IMR-90 (cell line): ENCODE measurements at regions not wholly inside any gene's neighbourhood (a gene's known extent, or its start where the extent isn't known, plus 50 kb on each side); places are given as distances from the start of the nearest gene placed in this dataset.
A peak's percentile ranks its signal among the peaks of the same experiment; 100 is the strongest.

Experiments used
- ATAC-seq: fragments of 200-7000 bp; cut with Tn5 transposase; 2 replicates; pipeline ENCODE4 v1.9.1; 2020; ENCODE audit warnings: low read depth, mild to moderate bottlenecking, moderate library complexity
- BruUV-seq: library from RNA; stranded (reverse); fragments of 400-500 nt; replicated peaks from 2 replicates; lab custom pipeline; 2021; lab: Mats Ljungman, UMichigan
- CTCF ChIA-PET: fragments of 300-600 bp; formaldehyde crosslinking; extraction: SDS; loops from one replicate; lab custom pipeline; 2021; ENCODE audit warnings: antibody characterized with exemption; lab: Yijun Ruan, JAX
- POLR2A ChIA-PET: fragments of 300-600 bp; sonication (Branson Sonifier 250); formaldehyde crosslinking; loops from one replicate; lab custom pipeline; 2022; ENCODE audit warnings: antibody characterized with exemption; ENCODE audit not compliant: unreplicated experiment; lab: Charles Lee
- DNase-seq: peaks from one replicate; pipeline ENCODE4 v3.0.0; 2013
- H2AFZ ChIP-seq: replicated peaks from 2 replicates; pipeline ENCODE3; 2013; ENCODE audit warnings: low read length, mild to moderate bottlenecking; ENCODE audit not compliant: poor library complexity
- H2AK5ac ChIP-seq: 2 replicates; pipeline ENCODE4 v1.6.1; 2013; ENCODE audit warnings: low read depth, low read length, inconsistent platforms
- H2AK9ac ChIP-seq: replicated peaks from 2 replicates; pipeline ENCODE3; 2013; ENCODE audit warnings: mild to moderate bottlenecking, low read depth, low read length, moderate library complexity; ENCODE audit not compliant: poor library complexity
- H2BK120ac ChIP-seq: 2 replicates; pipeline ENCODE4 v1.6.1; 2013; ENCODE audit warnings: low read depth, low read length, inconsistent platforms
- H2BK15ac ChIP-seq: 3 replicates; pipeline ENCODE4 v1.6.1; 2013; ENCODE audit warnings: low read depth, low read length, inconsistent platforms
- H2BK20ac ChIP-seq: 2 replicates; pipeline ENCODE4 v1.6.1; 2013; ENCODE audit warnings: low read depth, mild to moderate bottlenecking, inconsistent platforms, low read length, moderate library complexity
- H2BK5ac ChIP-seq: 2 replicates; pipeline ENCODE4 v1.6.1; 2013; ENCODE audit warnings: mild to moderate bottlenecking, low read depth, low read length, inconsistent platforms; ENCODE audit not compliant: poor library complexity, severe bottlenecking
- H3K14ac ChIP-seq: replicated peaks from 2 replicates; pipeline ENCODE4 v1.6.1; 2013; ENCODE audit warnings: low read depth, low read length, inconsistent platforms
- H3K18ac ChIP-seq: 2 replicates; pipeline ENCODE4 v1.6.1; 2013; ENCODE audit warnings: low read depth, low read length, control low read depth
- H3K23ac ChIP-seq: 2 replicates; pipeline ENCODE4 v1.6.1; 2013; ENCODE audit warnings: low read depth, low read length, inconsistent platforms
- H3K27ac ChIP-seq: 2 replicates; pipeline ENCODE4 v1.5.1; 2013; ENCODE audit warnings: mild to moderate bottlenecking, control low read depth, low read length; ENCODE audit not compliant: insufficient read depth
- H3K27me3 ChIP-seq: 2 replicates; pipeline ENCODE4 v1.6.1; 2013; ENCODE audit warnings: low read length; ENCODE audit not compliant: control insufficient read depth, insufficient read depth
- H3K36me3 ChIP-seq: 2 replicates; pipeline ENCODE4 v1.6.1; 2013; ENCODE audit warnings: low read length, mixed read lengths; ENCODE audit not compliant: control insufficient read depth, insufficient read depth
- H3K4ac ChIP-seq: 2 replicates; pipeline ENCODE4 v1.6.1; 2013; ENCODE audit warnings: low read depth, low read length, inconsistent platforms
- H3K4me1 ChIP-seq: 2 replicates; pipeline ENCODE4 v1.6.1; 2013; ENCODE audit warnings: low read length, mixed read lengths; ENCODE audit not compliant: control insufficient read depth, insufficient read depth
- H3K4me2 ChIP-seq: 2 replicates; pipeline ENCODE4 v1.6.1; 2013; ENCODE audit warnings: low read depth, mild to moderate bottlenecking, control low read depth, low read length, moderate library complexity
- H3K4me3 ChIP-seq: 2 replicates; pipeline ENCODE4 v1.5.1; 2013; ENCODE audit warnings: low read depth, mild to moderate bottlenecking, control low read depth, low read length, moderate library complexity; ENCODE audit not compliant: insufficient read depth
- H3K56ac ChIP-seq: 2 replicates; pipeline ENCODE4 v1.6.1; 2013; ENCODE audit warnings: low read length, inconsistent platforms; ENCODE audit not compliant: insufficient read depth; ENCODE audit errors: extremely low read depth
- H3K79me1 ChIP-seq, 2 experiments: 2 replicates each; pipeline ENCODE4 v1.6.1; 2013; ENCODE audit warnings: low read length in 2 of 2, inconsistent platforms in 1 of 2, low read depth in 1 of 2
- H3K9ac ChIP-seq: 2 replicates; pipeline ENCODE4 v1.6.1; 2013; ENCODE audit warnings: low read depth, low read length, control low read depth
- H3K9me1 ChIP-seq: 2 replicates; pipeline ENCODE4 v1.6.1; 2013; ENCODE audit warnings: low read length, inconsistent platforms; ENCODE audit not compliant: insufficient read depth
- H3K9me3 ChIP-seq: 2 replicates; pipeline ENCODE4 v1.6.1; 2013; ENCODE audit warnings: low read length; ENCODE audit not compliant: control insufficient read depth, insufficient read depth
- H4K20me1 ChIP-seq: 2 replicates; pipeline ENCODE4 v1.6.1; 2013; ENCODE audit warnings: low read length, inconsistent platforms; ENCODE audit not compliant: insufficient read depth
- H4K5ac ChIP-seq: 2 replicates; pipeline ENCODE4 v1.6.1; 2013; ENCODE audit warnings: mild to moderate bottlenecking, low read depth, low read length, control low read depth
- H4K8ac ChIP-seq, 2 experiments: 2 replicates each; pipeline ENCODE4 v1.6.1; 2013; ENCODE audit warnings: low read depth in 2 of 2, low read length in 2 of 2, control low read depth in 1 of 2, inconsistent platforms in 1 of 2
- H4K91ac ChIP-seq: 2 replicates; pipeline ENCODE4 v1.6.1; 2013; ENCODE audit warnings: low read depth, low read length, inconsistent platforms; ENCODE audit not compliant: insufficient read depth
- BHLHE40 ChIP-seq: fragments of 150-350 bp; IDR thresholded peaks from 2 replicates; pipeline ENCODE4 v1.6.1; 2016; ENCODE audit warnings: mild to moderate bottlenecking, low read depth, low read length
- CEBPB ChIP-seq: IDR thresholded peaks from 2 replicates; pipeline ENCODE4 v1.6.1; 2012; ENCODE audit warnings: low read depth, low read length, improper control_type of control experiment
- CHD1 ChIP-seq: IDR thresholded peaks from 2 replicates; pipeline ENCODE4 v1.6.1; 2012; ENCODE audit warnings: low read depth, low read length, improper control_type of control experiment
- CTCF ChIP-seq: conservative IDR thresholded peaks from 2 replicates; pipeline ENCODE4 v1.5.1; 2012; ENCODE audit warnings: mild to moderate bottlenecking, low read depth, low read length, improper control_type of control experiment
- ELK1 ChIP-seq: fragments of 150-350 bp; IDR thresholded peaks from 2 replicates; pipeline ENCODE4 v1.6.1; 2016; ENCODE audit warnings: low read depth, mild to moderate bottlenecking, low read length, moderate library complexity, borderline replicate concordance
- MAFK ChIP-seq: IDR thresholded peaks from 2 replicates; pipeline ENCODE4 v1.6.1; 2012; ENCODE audit warnings: low read depth, low read length, improper control_type of control experiment
- MAZ ChIP-seq: IDR thresholded peaks from 2 replicates; pipeline ENCODE4 v1.6.1; 2012; ENCODE audit warnings: low read depth, mild to moderate bottlenecking, low read length, improper control_type of control experiment, moderate library complexity, borderline replicate concordance
- MXI1 ChIP-seq: IDR thresholded peaks from 2 replicates; pipeline ENCODE4 v1.6.1; 2012; ENCODE audit warnings: low read depth, mild to moderate bottlenecking, low read length, moderate library complexity, borderline replicate concordance
- NFE2L2 ChIP-seq: fragments of 150-350 bp; IDR thresholded peaks from 2 replicates; pipeline ENCODE4 v1.6.1; 2016; ENCODE audit warnings: low read depth, mild to moderate bottlenecking, low read length
- POLR2A ChIP-seq: IDR thresholded peaks from 2 replicates; pipeline ENCODE4 v1.6.1; 2012; ENCODE audit warnings: mild to moderate bottlenecking, low read depth, low read length
- RAD21 ChIP-seq: IDR thresholded peaks from 2 replicates; pipeline ENCODE4 v1.6.1; 2012; ENCODE audit warnings: low read length, improper control_type of control experiment
- RCOR1 ChIP-seq: IDR thresholded peaks from 2 replicates; pipeline ENCODE4 v1.6.1; 2012; ENCODE audit warnings: mild to moderate bottlenecking, low read length, improper control_type of control experiment; ENCODE audit not compliant: insufficient replicate concordance
- RFX5 ChIP-seq: IDR thresholded peaks from 2 replicates; pipeline ENCODE4 v1.8.0; 2012; ENCODE audit warnings: low read depth, mild to moderate bottlenecking, low read length, moderate library complexity
- SMC3 ChIP-seq: fragments of 150-350 bp; IDR thresholded peaks from 2 replicates; pipeline ENCODE4 v1.6.1; 2016; ENCODE audit warnings: low read depth, mild to moderate bottlenecking, antibody characterized with exemption, low read length, moderate library complexity
- USF2 ChIP-seq: fragments of 150-350 bp; IDR thresholded peaks from 2 replicates; pipeline ENCODE4 v1.6.1; 2017; ENCODE audit warnings: mild to moderate bottlenecking, antibody characterized with exemption, low read length, low read depth
- WGBS, 2 experiments: methylation state at CpG; one replicate each; pipeline versions ENCODE4 v1.1.5 to v1.1.7; 2013; ENCODE audit warnings: missing lambda C conversion rate in 2 of 2; ENCODE audit not compliant: insufficient read length in 1 of 2; ENCODE audit errors: extremely low coverage in 2 of 2; 5-methylcytosine and 5-hydroxymethylcytosine counted together
- dilution Hi-C: fragments of 300-500 bp; cut with HindIII; formaldehyde crosslinking; loops from one replicate; pipeline ENCODE4 v1.14.3; 2018; ENCODE audit warnings: low sequenced_read_pairs; ENCODE audit not compliant: unreplicated experiment
- in situ Hi-C: fragments of 300-500 bp; cut with MboI; formaldehyde crosslinking; loops from 3 replicates; pipeline ENCODE4 v1.14.3; 2019; ENCODE audit warnings: low sequenced_read_pairs, inconsistent platforms, mixed read lengths
- intact Hi-C: fragments of 100-400 bp; cut with micrococcal nuclease; formaldehyde crosslinking; loops from 2 replicates; pipeline ENCODE4 v1.10.0; 2022

GRCh38 chr5:159510282-159510681, 180.0 kb upstream of the IL12B start:
- Histone ChIP-seq H4K20me1 (no peaks in the 10 kb centered on the region), H3K4me2 (no peak overlapping the region)

More at GRCh38 chr5:159510282-159510681, 180.0 kb upstream of the IL12B start:
- H3K56ac ChIP-seq, result no peak overlapping the region; the same call in 1 of the 2 replicates
- no peak overlapping the region for H3K4me3 ChIP-seq
- POLR2A ChIA-PET, result no interaction called here
- peak overlapping the region; percentile 71; the same call in 2 of the 3 replicates for H2BK15ac ChIP-seq
- dilution Hi-C loops (no loop called here), intact Hi-C loops (loop anchor here (10.0 kb wide), 1 partner anchor 255 kb away; no protein-coding TSS in a partner anchor), in situ Hi-C loops (no loop called here)
- H3K27me3 ChIP-seq, result no peaks in the 10 kb centered on the region
- H2BK20ac ChIP-seq, result peak overlapping the region; percentile 61
- no peaks in the 10 kb centered on the region for H3K9me3 ChIP-seq
- H2BK5ac ChIP-seq, result peak overlapping the region; percentile 1
- peak overlapping the region; percentile 66 to 68; a peak in 2 of 4 replicates for H4K8ac ChIP-seq
- no peaks in the 10 kb centered on the region for H3K79me1 ChIP-seq
- no peaks in the 10 kb centered on the region for H3K36me3 ChIP-seq
- H3K9ac ChIP-seq, result no peak overlapping the region
- ATAC-seq (peak; percentile 97), DNase-seq (peak; percentile 85)
- no peak overlapping the region for H3K23ac ChIP-seq
- 40% methylated on average over 1 of the region's 3 CpGs; no CpG with 5 or more reads in 1 of the 2 experiments for WGBS, 2 experiments
- BruUV-seq, result no TSS peak
- H3K9me1 ChIP-seq, result peaks cover 16% of the 10 kb centered on the region
- 0 out of 2 replicates have a peak overlapping the region, but pooled peaks have one; percentile 67 for H2AK5ac ChIP-seq
- H2AK9ac ChIP-seq, result peak overlapping the region; percentile 80
- no peak overlapping the region for H4K5ac ChIP-seq
- peak overlapping the region; percentile 80 for H2AFZ ChIP-seq
- H3K27ac ChIP-seq, result peak overlapping the region; percentile 27; the same call in 1 of the 2 replicates
- H3K4ac ChIP-seq, result peak overlapping the region; percentile 83
- 0 out of 2 replicates have a peak overlapping the region, but pooled peaks have one; percentile 4 for H3K18ac ChIP-seq
- H3K4me1 ChIP-seq, result peaks cover 18% of the 10 kb centered on the region
- H2BK120ac ChIP-seq, result peak overlapping the region; percentile 85
- TF ChIP-seq SMC3, result no peak
- TF ChIP-seq ELK1, result no peak
- no peak; the same call in 1 of the 2 replicates for TF ChIP-seq RAD21
- no peak for TF ChIP-seq USF2
- TF ChIP-seq MXI1, result peak; percentile 42; the same call in 1 of the 2 replicates
- no peak for TF ChIP-seq CHD1
- TF ChIP-seq MAFK, result no peak
- no peak for TF ChIP-seq RFX5
- peak; percentile 17; the same call in 1 of the 2 replicates for TF ChIP-seq CTCF
- TF ChIP-seq NFE2L2, result no peak
- TF ChIP-seq MAZ, result peak; percentile 95
- no peak for TF ChIP-seq POLR2A
- TF ChIP-seq CEBPB, result no peak
- TF ChIP-seq BHLHE40, result no peak
- no peak for TF ChIP-seq RCOR1
- CTCF ChIA-PET, result interaction anchor here (0.7 kb wide), 1 partner anchor 58 kb away, joined by 4 read pairs; no protein-coding TSS in a partner anchor
- H4K91ac ChIP-seq, result peak overlapping the region; percentile 62
- H3K14ac ChIP-seq, result no peak overlapping the region; the same call in 1 of the 2 replicates
